Glomerular visceral epithelial cell (primary cell): ENCODE measurements at regions not wholly inside any gene's neighbourhood (a gene's known extent, or its start where the extent isn't known, plus 50 kb on each side); places are given as distances from the start of the nearest gene placed in this dataset.
"Not testable (repeated sequence)": the region's sequence is repeated elsewhere in the genome, so short reads cannot be mapped to it uniquely, and the experiment has no call there.

Experiments used
- DNase-seq: peaks from one replicate; pipeline ENCODE4 v3.0.0-alpha.2; 2016; ENCODE audit errors: extremely low spot score

DNA sequence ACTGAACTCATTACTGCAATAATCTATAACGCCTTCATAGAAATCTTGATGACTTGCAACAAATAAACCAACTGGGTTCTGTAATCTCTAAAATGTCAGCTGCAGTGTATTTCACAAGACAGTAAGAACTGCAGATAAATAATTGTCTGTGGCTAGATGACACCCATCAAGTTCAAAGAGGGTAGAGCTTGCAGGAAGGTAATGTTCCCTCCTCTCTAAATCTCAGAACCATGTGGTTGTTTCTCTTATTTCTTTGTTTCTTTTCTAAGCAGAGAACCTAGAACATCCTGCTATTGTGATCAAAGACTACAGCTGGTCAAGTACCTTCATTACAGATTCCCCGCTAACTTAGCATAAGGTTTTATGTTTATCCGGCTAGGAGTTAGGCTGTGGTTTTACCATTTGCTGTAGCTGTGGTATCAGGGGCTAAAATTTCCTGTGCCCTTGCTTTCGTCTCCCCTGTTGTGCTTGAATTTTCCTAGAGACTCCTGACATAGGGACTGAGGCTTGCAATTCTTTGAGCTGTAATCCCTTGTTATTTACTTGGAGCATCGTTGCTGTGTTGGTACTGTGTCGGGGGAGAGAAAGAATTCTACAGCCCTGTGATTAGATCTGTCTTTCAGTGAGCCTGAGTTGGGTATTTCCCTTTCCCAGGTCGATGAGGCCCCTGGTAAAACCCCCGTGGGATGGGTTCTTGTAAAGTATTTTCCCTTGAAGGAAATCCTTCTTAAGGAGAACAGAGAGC lies 253.1 kb upstream of the BTG1 start:
- DNase-seq: no peak

DNA sequence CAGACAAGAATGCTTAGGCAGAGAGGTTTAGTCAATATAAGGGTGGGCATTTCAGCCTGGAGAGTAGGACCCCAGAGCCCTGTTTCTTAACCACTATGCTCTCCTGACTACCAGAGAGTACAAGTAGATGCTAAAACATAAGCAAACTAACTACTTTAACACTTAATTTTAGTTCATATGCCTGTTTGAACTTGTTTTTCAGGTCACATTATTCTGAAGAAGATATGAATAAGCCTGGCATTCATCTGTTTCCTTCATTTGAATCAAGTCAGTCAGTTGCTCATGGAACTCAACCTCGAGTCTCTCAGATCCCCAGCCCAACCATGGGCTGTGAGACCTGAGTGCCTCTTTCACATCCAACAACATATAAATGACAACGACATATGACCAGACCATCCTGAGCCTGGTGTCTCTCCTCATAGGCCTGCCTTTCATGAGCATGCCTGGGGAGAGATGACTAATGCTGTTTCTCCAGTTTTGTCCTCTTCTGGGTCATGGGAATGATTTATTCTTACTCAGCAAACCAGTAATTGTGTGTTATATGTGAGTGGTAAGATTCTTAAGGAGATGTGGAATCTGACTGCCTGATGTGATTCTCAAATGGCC lies 251.1 kb upstream of the BTG1 start:
- DNase-seq: peak; percentile 1

DNA sequence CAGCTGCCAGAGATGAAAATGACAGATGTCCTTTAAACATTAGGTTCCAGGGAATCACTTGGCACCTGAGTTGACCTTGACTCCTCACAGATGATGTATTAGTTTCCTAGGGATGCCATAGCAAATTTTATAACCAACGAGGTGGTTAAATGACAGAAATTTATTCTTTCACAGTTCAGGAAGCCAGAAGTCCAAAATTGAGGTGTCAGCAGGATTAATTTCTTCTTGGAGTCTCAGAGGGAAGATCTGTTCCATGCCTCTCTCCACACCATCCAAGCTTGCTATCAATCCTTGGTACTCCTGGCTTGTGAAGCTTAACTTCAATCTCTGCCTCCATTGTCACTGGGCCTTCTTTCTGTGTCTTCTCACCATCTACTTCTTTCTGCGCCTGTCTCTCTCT lies 249.7 kb upstream of the BTG1 start:
- DNase-seq: no peak

DNA sequence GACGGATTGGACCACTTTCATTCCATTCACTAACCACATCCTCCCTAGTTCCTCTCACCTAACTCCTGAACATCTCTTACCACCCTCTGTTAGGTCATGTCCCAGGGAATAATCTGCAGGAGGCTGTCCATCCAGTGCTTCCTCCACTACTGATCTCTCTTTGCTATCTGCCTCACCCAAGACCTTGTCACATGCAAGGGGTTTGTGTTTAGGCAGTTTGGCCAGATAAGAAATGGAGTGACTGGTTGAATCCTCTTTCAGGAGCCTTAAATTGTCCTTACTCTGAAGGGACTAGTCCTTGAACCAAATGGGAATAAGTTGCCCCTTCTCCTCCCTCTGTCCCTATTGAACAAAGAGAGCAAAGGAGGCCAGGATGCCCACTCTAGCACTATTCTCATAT lies 249.2 kb upstream of the BTG1 start:
- no peak for DNase-seq

DNA sequence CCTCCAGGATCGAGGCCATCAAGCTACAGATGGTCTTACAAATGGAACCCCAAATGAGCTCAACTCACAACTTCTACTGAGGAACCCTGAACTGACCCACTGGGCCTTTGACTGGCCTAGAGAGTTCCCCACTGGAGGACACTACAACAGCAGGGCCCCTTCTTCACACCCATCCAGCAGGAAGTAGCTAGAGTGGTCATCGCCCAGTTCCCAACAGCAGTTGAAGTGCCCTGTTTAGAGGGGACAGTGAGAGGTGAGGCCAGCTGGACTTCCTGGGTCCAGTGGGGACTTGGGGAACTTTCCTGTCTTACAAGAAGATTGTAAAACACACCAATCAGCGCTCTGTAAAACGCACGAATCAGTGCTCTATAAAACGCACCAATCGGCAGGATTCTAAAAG lies 247.9 kb upstream of the BTG1 start:
- no peak for DNase-seq

DNA sequence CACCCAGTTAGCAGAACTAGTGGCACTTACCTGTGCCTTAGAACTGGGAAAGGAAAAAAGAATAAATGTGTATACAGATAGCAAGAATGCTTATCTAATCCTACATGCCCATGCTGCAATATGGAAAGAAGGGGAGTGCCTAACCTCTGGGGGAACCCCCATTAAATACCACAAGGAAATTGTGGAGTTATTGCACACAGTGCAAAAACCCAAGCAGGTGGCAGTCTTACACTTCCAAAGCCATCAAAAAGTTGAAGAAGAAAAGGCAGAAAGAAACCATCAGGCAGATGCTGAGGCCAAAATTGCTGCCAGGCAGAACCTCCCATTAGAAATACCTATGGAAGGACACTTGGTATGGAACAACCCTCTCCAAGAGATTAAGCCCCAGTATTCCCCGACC lies 246.1 kb upstream of the BTG1 start:
- DNase-seq: not testable (repeated sequence)

DNA sequence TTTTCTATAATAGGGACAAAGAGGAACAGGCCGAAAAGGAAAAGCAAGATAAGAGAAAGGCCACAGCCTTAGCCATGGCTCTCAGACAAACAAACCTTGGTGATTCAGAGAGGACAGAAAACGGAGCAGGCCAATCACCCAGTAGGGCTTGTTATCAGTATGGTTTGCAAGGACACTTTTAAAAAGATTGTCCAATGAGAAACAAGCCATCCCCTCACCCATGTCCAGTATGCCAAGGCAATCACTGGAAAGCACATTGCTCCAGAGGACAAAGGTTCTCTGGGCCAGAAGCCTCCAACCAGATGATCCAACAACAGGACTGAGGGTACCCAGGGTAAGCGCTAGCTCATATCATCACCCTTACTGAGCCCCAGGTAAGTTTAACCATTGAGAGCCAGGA lies 243.8 kb upstream of the BTG1 start:
- DNase-seq: no peak

DNA sequence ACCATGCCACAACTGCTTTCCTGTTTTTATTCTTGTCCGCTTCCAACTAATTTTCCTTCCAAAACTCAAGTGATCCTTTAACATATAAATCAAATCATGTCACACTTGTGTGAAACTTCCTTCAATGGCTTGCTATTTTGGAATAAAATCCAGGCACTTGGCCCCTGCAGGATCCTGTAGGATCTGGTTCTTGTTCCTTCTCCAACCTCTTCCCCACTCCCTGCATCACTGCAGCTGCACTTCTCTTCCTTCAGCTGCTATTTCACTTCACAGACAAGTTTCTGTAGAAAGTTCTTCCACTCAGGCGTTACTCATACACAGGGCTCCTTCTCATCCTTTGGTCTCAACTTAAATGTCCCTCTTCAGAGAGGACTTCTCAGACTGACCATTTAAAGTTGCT lies 239.7 kb upstream of the BTG1 start:
- DNase-seq: no peak

DNA sequence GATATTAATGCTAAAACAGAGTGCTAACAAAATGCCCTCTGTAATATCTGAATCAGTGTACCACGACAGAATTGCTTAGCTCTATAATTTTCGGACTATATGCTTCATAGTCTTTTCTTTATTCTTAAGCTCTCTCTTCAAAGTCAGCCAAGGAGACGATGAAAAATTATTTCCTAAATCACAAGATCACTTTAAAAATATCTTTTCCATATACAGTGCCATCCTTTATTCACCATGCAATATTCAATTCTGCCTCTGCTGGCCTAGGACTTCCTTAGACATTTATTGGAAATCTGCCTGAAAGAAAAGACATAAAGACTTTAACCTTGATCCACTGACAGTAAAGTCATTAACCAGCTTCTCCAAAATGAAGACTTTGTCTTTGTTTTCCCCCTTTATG lies 238.9 kb upstream of the BTG1 start:
- DNase-seq: no peak

DNA sequence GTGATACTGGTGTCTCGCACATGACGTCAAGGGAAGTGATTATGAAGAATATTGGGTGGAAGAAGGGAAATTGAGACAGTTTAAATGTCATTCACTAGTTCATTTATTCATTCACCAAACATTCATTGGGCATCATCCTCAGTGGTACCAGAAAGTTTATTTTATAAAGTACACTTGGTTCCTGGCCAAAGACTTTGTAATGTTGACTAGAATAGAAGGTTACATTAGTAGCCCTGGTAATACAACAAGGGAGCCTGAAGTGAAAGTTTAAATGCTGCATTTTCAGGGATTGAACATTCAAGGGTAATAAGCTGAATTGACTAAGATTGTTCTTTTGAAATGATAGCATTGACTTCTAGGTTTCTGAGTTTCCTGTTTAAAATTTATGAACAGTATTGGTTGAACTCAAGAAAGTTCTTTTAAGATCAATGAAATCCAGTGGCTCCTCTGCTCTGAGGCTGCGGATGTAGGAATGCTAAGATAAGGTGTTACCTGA lies 236.8 kb upstream of the BTG1 start:
- DNase-seq: no peak

DNA sequence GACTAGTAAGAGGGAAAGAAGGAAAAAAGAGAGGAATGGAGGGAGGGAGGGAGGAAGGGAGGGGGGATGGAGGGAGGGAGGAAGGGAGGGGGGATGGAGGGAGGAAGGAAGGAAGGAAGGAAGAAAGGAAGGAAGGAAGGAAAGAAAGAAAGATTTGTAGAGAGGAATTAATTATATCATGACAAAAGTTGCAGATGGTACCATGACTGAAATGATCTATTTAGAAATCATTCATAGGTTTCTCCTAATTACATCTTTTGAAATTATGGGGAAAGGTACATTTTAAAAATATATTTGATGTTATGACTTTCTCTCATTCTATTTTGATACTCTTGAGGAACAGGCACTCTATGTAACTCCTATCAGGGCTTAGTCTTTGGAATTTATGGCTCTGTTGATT lies 236.2 kb upstream of the BTG1 start:
- DNase-seq: no peak

DNA sequence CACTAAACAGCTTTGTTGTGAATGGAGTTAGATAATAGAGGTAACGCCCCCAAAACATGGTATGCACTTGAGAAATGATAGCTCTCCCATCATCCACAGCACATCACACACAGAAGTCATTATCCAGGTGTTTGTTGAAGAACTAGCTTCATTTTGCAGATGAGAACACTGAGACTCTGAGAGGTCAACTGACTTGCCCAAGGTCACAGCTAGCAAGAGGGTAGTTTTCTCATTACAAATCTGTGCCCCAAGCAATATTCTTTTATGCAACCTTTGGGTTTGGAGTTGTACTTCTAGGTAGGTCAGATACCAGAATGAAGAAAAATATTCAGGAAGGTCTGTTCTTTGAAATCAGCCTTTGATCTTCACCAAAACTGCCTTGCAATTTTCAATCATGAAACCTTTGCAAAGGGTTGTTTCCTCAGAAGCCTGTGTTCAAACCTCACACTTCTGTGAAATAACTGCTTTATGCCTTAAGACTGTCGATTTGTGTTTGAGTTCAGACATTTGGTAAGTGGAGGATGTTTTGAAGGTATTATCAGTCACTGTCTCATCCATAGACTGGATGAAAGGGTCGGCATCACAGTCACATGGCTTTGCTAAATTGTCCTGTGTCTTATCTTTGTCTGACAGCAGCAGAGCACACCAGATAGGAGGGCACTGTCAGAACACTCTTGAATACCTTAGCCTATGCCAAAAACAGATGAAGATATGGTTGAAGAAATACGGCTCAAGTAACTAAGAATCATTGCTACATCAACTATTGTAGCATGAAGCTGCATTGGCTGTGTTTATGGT lies 233.2 kb upstream of the BTG1 start:
- DNase-seq: no peak

DNA sequence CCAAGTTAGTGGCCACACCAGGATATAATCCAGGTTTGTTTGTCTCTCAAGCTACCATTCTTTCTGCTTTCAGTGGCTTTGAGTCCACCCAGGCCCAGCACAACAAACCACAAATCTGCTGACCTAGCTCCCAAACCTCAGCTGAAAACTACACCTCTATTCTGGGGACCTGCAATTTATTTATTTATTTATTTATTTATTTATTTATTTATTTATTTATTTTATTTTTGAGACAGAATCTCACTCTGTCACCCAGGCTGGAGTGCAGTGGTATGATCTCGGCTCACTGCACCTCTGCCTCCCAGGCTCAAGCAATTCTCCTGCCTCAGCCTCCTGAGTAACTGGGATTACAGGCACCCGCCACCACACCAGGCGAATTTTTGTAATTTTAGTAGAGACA lies 229.9 kb upstream of the BTG1 start:
- not testable (repeated sequence) for DNase-seq

DNA sequence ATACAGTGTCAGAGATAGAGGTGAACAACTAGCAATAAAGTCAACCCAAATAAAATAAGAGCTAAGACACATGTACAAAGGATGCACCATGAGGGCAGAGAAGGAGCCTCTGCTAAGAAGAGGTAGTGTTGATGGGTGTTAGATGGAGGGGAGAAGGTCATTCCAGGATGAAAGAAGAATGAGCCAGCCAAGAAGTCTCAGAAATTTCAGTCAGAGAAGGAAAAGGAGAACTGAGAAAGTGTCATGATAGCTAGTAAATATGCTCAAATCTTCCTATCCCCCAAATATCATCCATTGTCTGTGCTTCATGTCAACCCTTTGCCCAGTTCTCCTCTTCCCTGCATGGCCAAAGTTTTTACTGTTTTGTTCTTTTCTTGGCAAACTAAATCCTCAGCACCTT lies 225.2 kb upstream of the BTG1 start:
- no peak for DNase-seq

DNA sequence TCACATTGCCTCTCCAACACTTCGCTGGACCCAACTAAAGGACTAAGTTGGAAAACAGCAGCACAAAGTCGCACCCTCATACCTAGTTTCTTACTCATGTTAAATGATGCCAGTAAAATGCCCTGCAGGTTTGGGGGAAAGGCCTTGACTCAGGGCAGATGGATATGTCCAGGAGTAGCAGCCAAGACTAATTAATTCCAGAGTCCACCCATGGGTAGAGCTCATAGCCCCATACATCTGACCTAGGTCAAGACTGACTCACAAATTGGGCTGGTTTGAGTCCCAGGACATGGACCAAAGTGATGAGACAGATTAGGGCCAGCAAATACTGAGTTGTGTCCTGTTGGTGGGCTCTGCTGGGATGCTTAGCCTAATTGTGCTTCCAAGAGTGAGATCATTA lies 224.0 kb upstream of the BTG1 start:
- no peak for DNase-seq

DNA sequence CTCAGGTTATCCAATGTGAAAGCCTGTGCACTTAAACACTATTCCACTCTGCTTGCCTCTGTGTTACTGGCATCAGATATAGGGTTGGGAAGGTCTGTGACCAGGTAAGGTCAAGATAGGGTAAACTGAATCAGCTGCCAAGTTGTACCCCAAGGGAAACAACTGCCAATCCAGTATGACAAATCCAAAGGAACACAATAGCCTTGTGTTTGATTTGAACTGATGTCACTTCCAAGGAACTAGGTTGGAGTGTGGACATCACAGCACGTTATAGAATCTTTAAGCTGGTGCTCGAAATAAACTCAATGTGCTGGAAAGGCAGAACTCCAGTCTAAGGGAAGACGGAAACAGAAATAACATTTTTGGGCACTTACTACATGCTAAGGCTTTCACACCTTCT lies 223.4 kb upstream of the BTG1 start:
- no peak for DNase-seq

DNA sequence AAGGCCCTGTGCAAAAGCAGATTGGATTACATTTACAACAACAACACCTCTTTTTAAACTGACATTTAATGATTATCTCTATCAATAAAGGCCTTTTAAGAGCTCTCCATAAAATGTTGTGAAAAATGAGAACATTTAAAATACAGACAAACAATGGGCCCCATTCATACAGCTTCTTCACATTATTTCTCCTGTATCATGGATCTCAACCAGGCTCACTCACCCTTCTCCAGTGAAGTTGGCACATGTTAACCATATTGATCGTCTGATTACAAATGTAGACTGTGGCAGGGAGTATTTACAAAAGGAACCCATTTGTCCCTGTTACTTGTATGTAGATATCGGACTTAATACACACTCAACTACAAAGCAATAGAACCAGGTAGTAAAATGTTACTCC lies 220.2 kb upstream of the BTG1 start:
- DNase-seq: no peak

DNA sequence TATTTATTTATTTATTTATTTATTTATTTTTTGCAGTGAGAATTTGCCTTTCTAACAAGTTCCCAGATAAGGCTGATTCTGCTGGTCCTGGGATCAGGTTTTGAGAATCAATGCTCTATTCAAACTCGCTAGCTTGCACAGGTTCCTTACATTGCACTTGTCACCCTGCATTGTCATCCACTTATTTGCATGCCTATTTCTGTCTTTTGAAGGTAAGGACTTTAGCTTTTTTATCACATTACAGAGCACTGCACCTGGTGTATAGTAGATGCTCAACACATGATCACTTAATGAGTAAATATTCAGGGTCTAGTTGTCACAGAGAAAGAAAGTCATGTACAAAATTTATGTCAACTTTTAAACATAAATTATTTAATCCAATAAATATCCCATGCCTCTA lies 219.7 kb upstream of the BTG1 start:
- no peak for DNase-seq

DNA sequence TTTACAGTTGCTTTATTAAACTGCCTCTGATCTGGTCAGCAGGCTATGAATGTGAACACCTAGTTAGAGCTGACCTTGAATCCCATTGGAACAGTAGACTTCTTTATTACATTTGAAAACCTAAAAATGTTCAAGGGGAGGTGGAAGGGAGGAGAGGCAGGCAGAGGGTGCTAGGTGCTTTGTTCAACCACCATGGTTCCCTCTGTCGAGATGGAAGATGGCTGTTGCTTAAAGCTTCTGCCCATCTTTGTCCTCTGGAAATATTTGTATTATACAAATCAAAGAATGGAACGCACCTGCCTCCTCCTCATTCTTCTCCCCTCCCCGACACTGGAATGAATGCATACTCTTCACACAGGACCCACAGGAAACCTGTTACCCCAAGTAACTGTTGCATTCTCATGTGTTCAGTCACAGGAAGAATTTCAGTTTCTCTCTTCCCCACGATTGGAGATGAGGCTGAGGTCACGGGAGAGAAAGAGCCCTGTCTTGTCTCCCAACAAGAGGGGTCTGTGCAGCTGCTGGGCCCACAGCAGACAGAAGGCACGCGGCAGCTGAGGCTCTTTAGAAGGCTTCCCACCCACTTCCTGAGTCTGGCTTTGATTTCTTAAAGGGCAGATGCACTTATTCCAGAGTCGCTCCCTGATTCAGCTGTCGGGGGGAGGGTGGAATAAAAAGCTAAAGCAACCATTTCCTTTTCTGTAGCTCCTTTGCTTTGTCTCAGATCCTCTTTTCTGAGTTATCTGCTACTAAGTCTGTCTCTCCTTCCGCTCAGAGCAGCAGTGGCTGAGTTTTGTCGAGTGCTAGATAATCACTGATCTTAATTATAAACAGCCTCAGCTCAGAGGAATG lies 217.9 kb upstream of the BTG1 start:
- DNase-seq: no peak

DNA sequence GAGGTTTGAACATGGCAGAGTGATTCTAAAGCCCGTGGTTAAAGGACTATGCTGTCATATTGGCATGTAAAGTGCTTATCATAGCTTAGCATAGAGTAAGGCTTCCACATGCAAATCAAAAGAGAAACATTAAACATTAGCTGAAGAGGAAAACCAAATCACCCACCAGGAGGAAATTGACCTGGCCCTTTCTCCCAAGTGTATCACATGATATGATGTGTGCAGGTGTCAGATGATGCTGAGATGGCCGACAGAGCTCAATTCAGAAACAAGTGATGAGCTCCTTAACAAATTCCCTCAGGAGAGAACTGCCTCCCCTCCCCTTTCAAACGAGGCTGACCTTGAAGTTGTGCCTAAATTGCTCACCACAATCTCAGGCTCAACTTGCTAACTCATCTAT lies 217.1 kb upstream of the BTG1 start:
- no peak for DNase-seq

DNA sequence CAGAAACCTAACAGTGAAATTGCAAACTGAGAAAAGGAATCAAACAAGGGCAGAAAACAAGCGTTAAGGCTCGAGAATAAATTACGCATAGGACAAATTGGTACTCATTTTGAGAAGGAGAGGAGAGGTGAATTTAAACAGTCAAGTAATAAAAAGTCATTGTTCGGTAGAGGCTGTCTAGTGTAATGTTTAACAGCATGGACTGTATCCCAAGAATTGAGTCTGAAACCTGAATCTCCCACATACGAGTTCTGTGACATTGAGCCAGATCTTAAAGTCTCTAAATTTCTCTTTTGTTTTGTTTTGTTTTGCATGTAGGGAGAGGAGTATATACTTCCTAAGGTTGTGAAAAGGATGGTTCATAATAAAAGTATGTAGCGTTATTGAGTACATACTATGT lies 216.5 kb upstream of the BTG1 start:
- DNase-seq: no peak

DNA sequence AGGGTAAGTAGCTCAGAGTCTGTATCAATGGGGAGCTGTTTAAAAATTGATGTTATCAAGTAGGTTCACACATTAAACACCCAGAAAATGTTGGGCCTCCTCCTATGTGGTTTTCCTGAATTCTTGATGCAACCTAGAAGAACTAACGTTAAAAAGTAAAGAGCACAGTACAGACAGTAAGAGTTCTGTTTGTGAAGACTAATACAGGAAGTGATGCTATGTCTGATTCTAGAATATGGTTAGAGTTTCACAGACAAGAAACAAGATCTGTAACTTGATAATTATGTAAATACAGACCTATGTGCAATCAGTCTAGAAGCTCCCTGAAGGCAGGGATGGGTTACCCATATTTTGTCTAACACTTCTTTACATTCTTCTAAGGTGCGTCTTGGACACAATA lies 214.9 kb upstream of the BTG1 start:
- DNase-seq: no peak
